KG1 (cell line): ENCODE measurements at regions not wholly inside any gene's neighbourhood (a gene's known extent, or its start where the extent isn't known, plus 50 kb on each side); places are given as distances from the start of the nearest gene placed in this dataset.
"Not testable (repeated sequence)": the region's sequence is repeated elsewhere in the genome, so short reads cannot be mapped to it uniquely, and the experiment has no call there.

Experiments
- DNase-seq: peaks from one replicate; lab custom pipeline; 2025; lab: John Stamatoyannopoulos, UW

GRCh38 chr13:99737481-99738245, 233.9 kb downstream of the ZIC5 start:
- DNase-seq: no peak

DNA sequence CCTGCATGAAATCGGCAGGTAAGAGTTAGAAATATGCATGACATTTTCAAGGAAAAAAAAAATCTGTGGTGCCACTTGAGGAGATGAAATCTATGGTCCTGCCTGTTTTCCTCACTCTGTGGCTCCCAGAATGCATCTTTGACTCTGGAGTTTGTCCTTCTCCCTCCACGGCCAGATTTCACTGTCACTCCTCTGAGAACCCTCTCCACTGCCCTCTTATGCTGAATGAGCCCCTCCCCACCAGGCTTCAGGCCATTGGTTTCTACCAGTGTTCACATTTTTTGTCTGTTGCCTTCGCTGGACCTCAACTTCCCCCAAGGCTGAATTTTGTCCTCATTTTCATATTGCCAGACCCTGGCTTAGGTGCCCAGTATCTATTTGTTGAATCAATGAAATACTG, 235.0 kb downstream of the ZIC5 start:
- DNase-seq: no peak

GRCh38 chr13:99734013-99734693, 232.9 kb downstream of the TM9SF2 start:
- no peak for DNase-seq

GRCh38 chr13:99733346-99733745, 232.1 kb downstream of the TM9SF2 start:
- DNase-seq: no peak

- DNase-seq: no peak
Measured at GRCh38 chr13:99731747-99732146, 230.5 kb downstream of the TM9SF2 start.

- DNase-seq: no peak
Measured at GRCh38 chr13:99730403-99730802, 229.1 kb downstream of the TM9SF2 start.

GRCh38 chr13:99729745-99730144, 228.5 kb downstream of the TM9SF2 start:
- no peak for DNase-seq

DNA sequence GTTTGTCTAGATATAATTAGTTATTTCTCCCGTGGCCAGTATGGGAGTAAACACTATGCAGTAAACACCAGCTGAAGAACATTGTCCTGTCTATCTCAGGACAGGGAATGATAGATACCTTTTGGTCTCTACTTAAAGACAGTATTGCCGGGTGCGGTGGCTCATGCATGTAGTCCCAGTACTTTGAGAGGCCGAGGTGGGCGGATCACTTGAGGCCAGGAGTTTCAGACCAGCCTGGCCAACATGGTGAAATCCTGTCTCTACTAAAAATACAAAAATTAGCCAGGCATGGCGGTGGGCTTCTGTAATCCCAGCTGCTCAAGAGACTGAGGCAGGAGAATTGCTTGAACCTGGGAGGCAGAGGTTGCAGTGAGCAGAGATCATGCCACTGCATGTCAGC, 226.4 kb downstream of the TM9SF2 start:
- DNase-seq: not testable (repeated sequence)

DNA sequence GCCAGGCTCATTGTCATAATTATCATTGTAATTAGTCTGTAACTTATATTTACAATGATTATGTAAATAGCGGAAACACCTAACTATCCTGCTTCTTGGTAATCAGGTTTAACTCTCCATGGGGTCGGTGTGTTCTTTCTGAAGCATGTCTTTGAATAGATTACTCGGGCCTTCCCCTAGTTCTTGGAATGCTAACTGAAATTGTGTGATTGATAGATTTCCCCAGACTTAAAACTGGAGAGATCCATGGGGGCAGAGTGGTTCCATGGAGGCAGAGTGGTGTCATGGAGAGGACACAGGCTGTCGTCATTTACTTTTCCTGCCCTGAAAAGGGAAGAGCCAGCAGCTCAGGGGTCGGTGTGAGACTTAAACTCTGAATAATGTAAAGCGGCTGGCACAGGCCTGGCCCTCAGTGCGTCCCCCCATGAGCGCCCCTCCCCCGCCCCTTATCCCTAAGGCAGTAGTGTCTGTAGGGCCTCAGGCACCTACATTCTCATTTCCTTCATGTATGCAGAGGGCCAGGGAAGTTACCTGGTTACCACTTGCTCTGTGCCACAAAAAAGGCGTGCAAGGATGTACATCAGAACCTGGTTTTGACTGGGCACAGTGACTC, 225.1 kb downstream of the TM9SF2 start:
- no peak for DNase-seq

- DNase-seq: no peak
Measured at GRCh38 chr13:99725644-99726043, 224.4 kb downstream of the TM9SF2 start.

DNA sequence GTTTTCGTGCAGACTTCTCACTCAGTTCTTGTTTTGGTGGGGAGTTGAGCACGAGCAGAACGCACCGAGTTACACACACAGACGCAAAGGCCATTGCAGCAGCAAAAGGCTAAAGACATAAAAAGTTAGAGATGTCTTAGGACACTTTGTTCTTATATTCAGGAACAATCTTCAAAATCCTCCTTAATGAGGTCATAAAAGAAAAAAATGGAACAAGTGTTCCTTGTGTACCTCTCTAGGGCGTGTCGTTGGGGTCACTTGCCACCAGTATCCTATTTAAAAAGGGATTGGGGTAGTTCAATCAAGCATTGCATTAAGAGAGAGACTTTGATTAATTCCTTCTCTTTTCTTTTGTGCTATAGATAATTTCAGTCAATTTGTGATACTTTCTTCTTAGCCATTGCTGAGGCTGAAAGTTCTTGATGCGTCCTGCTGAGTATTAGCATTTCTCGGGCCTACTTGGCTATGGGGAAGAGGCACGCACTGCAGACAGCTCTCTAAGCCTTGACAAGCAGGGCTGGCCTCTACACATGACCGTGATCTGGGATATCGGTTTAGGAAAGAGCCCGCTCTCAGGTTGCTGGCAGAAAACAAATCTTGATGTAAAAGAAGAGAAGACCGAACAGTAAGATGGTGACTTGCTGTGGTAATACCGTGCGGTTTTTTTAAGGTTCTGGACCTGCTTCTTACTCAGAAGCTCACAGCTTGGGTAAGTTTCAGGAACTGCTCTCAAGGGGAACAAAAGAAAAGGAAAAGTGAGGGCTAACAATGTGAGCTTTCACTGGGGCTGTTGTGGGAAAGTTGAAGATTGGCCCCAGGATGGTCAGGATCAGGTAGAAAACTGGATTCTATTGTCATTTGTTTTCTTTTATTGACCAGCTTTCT, 223.6 kb downstream of the TM9SF2 start:
- DNase-seq: no peak

- no peak for DNase-seq
Measured at GRCh38 chr13:99723878-99724277, 222.6 kb downstream of the TM9SF2 start.

DNA sequence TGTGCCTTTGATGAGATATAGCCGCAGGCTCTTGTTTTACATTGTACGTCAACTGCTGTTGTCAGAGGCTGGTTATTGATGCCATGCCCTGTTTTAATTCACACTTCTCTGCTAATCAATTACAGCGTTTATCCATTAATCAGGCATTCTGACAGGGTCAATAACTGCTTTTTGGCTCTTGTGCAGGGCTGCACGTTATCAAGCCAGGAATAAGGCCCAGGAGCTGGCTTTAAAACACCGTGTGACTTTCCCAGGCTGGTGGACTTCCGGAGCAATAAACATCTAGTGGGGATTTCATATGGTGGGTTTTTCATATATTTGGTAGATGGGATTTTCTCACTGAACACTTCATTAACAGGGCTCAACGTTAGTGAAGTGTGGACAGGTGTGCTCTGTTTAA, 221.7 kb downstream of the TM9SF2 start:
- no peak for DNase-seq

- DNase-seq: no peak
Measured at GRCh38 chr13:99722338-99722818, 221.1 kb downstream of the TM9SF2 start.

DNA sequence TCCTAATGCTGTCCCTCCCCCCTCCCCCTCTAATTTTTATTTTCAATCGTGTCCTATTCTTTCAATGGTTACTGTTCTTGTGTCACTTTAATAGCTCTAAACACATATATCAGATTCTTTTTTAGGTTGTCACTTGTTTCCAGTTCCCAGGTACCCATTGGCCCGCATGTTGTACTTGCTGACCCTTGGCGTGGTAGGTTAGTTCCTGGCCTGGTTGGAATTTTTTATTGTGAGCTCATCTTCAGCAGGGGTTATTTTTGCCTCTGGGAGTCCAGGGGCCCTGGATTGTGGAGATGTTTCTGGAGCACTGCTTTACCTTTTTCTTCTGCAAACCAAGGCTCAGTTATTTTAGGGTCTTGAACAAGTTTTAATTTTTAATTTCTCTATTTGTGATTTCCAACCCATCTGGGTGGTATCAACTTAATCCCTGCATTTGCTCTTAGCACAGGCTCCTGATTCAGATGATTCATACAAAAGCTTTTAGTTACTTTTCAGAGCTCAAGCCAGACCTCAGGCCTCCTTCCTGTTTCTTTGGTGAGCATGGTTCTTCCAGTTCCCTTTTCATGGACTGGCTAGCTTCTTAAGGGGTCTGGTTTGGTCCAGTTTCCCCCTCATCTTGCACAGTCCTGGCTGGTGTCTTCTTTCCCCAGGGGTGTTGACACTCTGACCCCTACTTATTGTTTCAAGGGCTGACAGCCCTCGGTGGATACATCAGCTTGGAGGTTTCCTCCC, 220.5 kb downstream of the TM9SF2 start:
- peak; percentile 59 for DNase-seq

GRCh38 chr13:99717959-99718674, 216.8 kb downstream of the TM9SF2 start:
- DNase-seq: no peak

DNA sequence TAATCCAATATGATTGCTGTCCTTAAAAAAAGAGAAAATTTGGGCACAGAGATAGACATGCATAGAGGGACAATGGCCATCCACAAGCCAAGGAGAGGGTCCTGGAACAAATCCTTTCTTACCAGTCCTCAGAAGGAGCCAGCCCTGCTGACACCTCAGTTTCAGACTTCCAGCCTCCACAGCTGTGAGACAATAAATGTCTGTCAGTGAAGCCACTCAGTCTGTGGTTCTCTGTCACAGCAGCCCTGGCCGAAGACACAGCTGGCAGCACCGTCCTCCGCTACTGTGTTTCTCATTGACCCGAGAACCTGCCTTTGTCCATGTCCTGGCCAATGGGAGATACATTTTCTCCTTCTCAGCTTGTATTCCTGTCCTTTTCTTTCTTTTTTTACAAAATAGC, 207.9 kb downstream of the TM9SF2 start:
- DNase-seq: no peak

GRCh38 chr13:99704390-99704789, 203.1 kb downstream of the TM9SF2 start:
- DNase-seq: no peak

DNA sequence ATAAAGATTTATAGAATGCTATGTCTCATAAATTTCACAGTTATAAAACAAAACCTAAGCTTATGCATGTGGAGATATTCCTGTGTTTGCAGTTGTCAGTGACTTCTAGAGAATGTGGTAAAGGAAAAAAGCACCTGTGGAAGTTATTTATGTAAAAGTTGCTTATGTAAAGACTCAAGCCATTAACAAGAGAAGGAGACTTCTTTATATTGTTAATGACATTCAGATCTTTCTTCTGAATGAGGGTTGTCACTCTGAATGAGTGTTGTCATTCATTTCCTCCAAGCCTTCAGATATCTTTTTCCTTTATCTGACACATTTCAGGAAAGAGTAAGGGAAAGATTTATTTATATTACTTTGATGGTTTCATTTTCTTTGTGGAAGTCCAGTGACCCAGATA, 202.6 kb downstream of the TM9SF2 start:
- DNase-seq: no peak

DNA sequence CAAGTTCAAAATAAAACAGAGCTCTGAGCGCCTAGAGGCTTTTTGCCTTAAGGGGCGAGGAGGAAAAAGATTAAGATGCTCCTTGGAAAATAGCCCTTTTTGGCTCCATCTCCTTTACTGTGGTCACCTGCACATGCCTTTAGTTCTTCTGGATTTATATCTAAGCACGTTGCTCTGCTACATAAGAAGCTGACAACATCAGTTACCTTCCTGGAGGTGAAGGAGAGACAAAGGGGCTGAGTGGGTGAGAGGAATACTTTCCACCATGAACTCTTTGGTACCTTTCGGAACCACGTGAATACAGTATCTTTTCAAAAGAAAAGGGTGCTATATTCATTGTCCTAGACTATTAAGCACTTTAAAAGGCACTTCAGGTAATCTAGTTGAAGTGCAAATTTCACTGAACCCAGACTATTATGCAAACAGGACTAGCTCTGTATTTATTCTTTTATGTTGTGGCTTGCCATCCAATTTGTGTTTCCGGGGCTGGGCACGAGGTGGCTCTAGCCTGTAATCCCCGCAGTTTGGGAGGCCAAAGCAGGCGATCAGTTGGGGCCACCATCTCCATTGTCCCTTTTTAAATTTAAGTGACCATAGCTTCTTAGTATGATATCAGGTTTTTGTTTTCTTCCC, 201.5 kb downstream of the TM9SF2 start:
- DNase-seq: no peak
